ENCODE measurements at regions not wholly inside any gene's neighbourhood (a gene's known extent, or its start where the extent isn't known, plus 50 kb on each side); places are given as distances from the start of the nearest gene placed in this dataset.
"Not testable (repeated sequence)": the region's sequence is repeated elsewhere in the genome, so short reads cannot be mapped to it uniquely, and the experiment has no call there.

GRCh38 chr17:77045441-77046041 is 95.2 kb upstream of the SEC14L1 start:
- FAIRE-seq (no peak), DNase-seq (no peak)
- Histone ChIP-seq H3K4me3 (ENCODE audit: low read depth in 1 of 3, low read length in 3 of 3) (no peak overlapping the region), H3K27ac (ENCODE audit: low read depth in 1 of 3, low read length in 2 of 3) (no peak overlapping the region), H3K9me3 (ENCODE audit: control insufficient read depth in 2 of 2, insufficient read depth in 1 of 2, low read depth in 1 of 2, low read length in 1 of 2) (no peaks in the 10 kb centered on the region), H3K4me1 (ENCODE audit: control insufficient read depth in 3 of 3, insufficient read depth in 2 of 3, low read depth in 1 of 3, low read length in 2 of 3) (no peaks in the 10 kb centered on the region), H3K36me3 (ENCODE audit: control insufficient read depth in 3 of 3, insufficient read depth in 2 of 3, low read depth in 1 of 3, low read length in 3 of 3) (no peaks in the 10 kb centered on the region), H3K27me3 (ENCODE audit: control insufficient read depth in 3 of 3, insufficient read depth in 3 of 3, low read length in 3 of 3) (peaks cover 0 to 10% (median 0%) of the 10 kb centered on the region in 3 donors)
- WGBS, 3 donors = 79 to 87% (median 84%) methylated on average over 7 of the region's 7 CpGs

- DNase-seq = no peak
- Histone ChIP-seq H3K27me3 (ENCODE audit: control insufficient read depth in 3 of 3, insufficient read depth in 3 of 3, low read length in 3 of 3) (peaks cover 0 to 11% (median 0%) of the 10 kb centered on the region in 3 donors), H3K27ac (ENCODE audit: low read depth in 1 of 3, low read length in 2 of 3) (no peak overlapping the region), H3K36me3 (ENCODE audit: control insufficient read depth in 3 of 3, insufficient read depth in 2 of 3, low read depth in 1 of 3, low read length in 3 of 3) (no peaks in the 10 kb centered on the region), H3K4me3 (ENCODE audit: low read depth in 1 of 3, low read length in 3 of 3) (no peak overlapping the region), H3K4me1 (ENCODE audit: control insufficient read depth in 3 of 3, insufficient read depth in 2 of 3, low read depth in 1 of 3, low read length in 2 of 3) (no peaks in the 10 kb centered on the region), H3K9me3 (ENCODE audit: control insufficient read depth in 2 of 2, insufficient read depth in 1 of 2, low read depth in 1 of 2, low read length in 1 of 2) (no peaks in the 10 kb centered on the region)
- FAIRE-seq = no peak
- 56 to 66% (median 61%) methylated on average over 12 of the region's 12 CpGs for WGBS, 3 donors
Measured at GRCh38 chr17:77049440-77049839, 91.3 kb upstream of the SEC14L1 start.

GRCh38 chr17:77050901-77051300 is 89.9 kb upstream of the SEC14L1 start:
- not testable (repeated sequence) for H3K36me3 ChIP-seq (ENCODE audit: control insufficient read depth in 3 of 3, insufficient read depth in 2 of 3, low read depth in 1 of 3, low read length in 3 of 3); H3K4me1 ChIP-seq (ENCODE audit: control insufficient read depth in 3 of 3, insufficient read depth in 2 of 3, low read depth in 1 of 3, low read length in 2 of 3); FAIRE-seq; H3K9me3 ChIP-seq (ENCODE audit: control insufficient read depth in 2 of 2, insufficient read depth in 1 of 2, low read depth in 1 of 2, low read length in 1 of 2); DNase-seq; H3K4me3 ChIP-seq (ENCODE audit: low read depth in 1 of 3, low read length in 3 of 3); H3K27ac ChIP-seq (ENCODE audit: low read depth in 1 of 3, low read length in 2 of 3)
- peaks cover 0 to 11% (median 0%) of the 10 kb centered on the region in 3 donors for H3K27me3 ChIP-seq (ENCODE audit: control insufficient read depth in 3 of 3, insufficient read depth in 3 of 3, low read length in 3 of 3)
- WGBS, 3 donors = 83 to 89% (median 85%) methylated on average over 14 of the region's 14 CpGs

GRCh38 chr17:77054936-77055335 is 85.8 kb upstream of the SEC14L1 start:
- H3K4me1 ChIP-seq (ENCODE audit: control insufficient read depth in 3 of 3, insufficient read depth in 2 of 3, low read depth in 1 of 3, low read length in 2 of 3) = no peaks in the 10 kb centered on the region
- peaks cover 0 to 8% (median 0%) of the 10 kb centered on the region in 3 donors for H3K27me3 ChIP-seq (ENCODE audit: control insufficient read depth in 3 of 3, insufficient read depth in 3 of 3, low read length in 3 of 3)
- FAIRE-seq (no peak), DNase-seq (no peak)
- 54 to 65% (median 64%) methylated on average over 7 to 10 of the region's 10 CpGs for WGBS, 3 donors
- H3K27ac ChIP-seq (ENCODE audit: low read depth in 1 of 3, low read length in 2 of 3) = no peak overlapping the region
- no peaks in the 10 kb centered on the region for H3K36me3 ChIP-seq (ENCODE audit: control insufficient read depth in 3 of 3, insufficient read depth in 2 of 3, low read depth in 1 of 3, low read length in 3 of 3)
- H3K4me3 ChIP-seq (ENCODE audit: low read depth in 1 of 3, low read length in 3 of 3) = no peak overlapping the region
- H3K9me3 ChIP-seq (ENCODE audit: control insufficient read depth in 2 of 2, insufficient read depth in 1 of 2, low read depth in 1 of 2, low read length in 1 of 2) = no peaks in the 10 kb centered on the region

GRCh38 chr17:77055453-77055852 is 85.3 kb upstream of the SEC14L1 start:
- WGBS, 3 donors = 76 to 91% (median 82%) methylated on average over 7 of the region's 7 CpGs
- Histone ChIP-seq H3K36me3 (ENCODE audit: control insufficient read depth in 3 of 3, insufficient read depth in 2 of 3, low read depth in 1 of 3, low read length in 3 of 3) (no peaks in the 10 kb centered on the region), H3K4me1 (ENCODE audit: control insufficient read depth in 3 of 3, insufficient read depth in 2 of 3, low read depth in 1 of 3, low read length in 2 of 3) (no peaks in the 10 kb centered on the region), H3K27ac (ENCODE audit: low read depth in 1 of 3, low read length in 2 of 3) (no peak overlapping the region), H3K9me3 (ENCODE audit: control insufficient read depth in 2 of 2, insufficient read depth in 1 of 2, low read depth in 1 of 2, low read length in 1 of 2) (no peaks in the 10 kb centered on the region), H3K27me3 (ENCODE audit: control insufficient read depth in 3 of 3, insufficient read depth in 3 of 3, low read length in 3 of 3) (peaks cover 0 to 7% (median 0%) of the 10 kb centered on the region in 3 donors), H3K4me3 (ENCODE audit: low read depth in 1 of 3, low read length in 3 of 3) (no peak overlapping the region)
- FAIRE-seq = no peak
- no peak for DNase-seq

- no peak for DNase-seq
Measured at GRCh38 chr17:77058016-77058415, 82.8 kb upstream of the SEC14L1 start.

GRCh38 chr17:77061669-77062068 is 79.1 kb upstream of the SEC14L1 start:
- no peak overlapping the region for H3K4me3 ChIP-seq (ENCODE audit: low read depth in 1 of 3, low read length in 3 of 3)
- DNase-seq (no peak), FAIRE-seq (no peak)
- no peaks in the 10 kb centered on the region for H3K9me3 ChIP-seq (ENCODE audit: control insufficient read depth in 2 of 2, insufficient read depth in 1 of 2, low read depth in 1 of 2, low read length in 1 of 2)
- peaks cover 0 to 1% (median 0%) of the 10 kb centered on the region in 3 donors for H3K4me1 ChIP-seq (ENCODE audit: control insufficient read depth in 3 of 3, insufficient read depth in 2 of 3, low read depth in 1 of 3, low read length in 2 of 3)
- WGBS, 3 donors = 73 to 80% (median 77%) methylated on average over 10 of the region's 10 CpGs
- peaks cover 0 to 9% (median 0%) of the 10 kb centered on the region in 3 donors for H3K27me3 ChIP-seq (ENCODE audit: control insufficient read depth in 3 of 3, insufficient read depth in 3 of 3, low read length in 3 of 3)
- H3K27ac ChIP-seq (ENCODE audit: low read depth in 1 of 3, low read length in 2 of 3) = no peak overlapping the region
- H3K36me3 ChIP-seq (ENCODE audit: control insufficient read depth in 3 of 3, insufficient read depth in 2 of 3, low read depth in 1 of 3, low read length in 3 of 3) = no peaks in the 10 kb centered on the region

More at GRCh38 chr17:77058016-77058415, 82.8 kb upstream of the SEC14L1 start:
- H3K4me1 ChIP-seq (ENCODE audit: control insufficient read depth in 3 of 3, insufficient read depth in 2 of 3, low read depth in 1 of 3, low read length in 2 of 3) = no peaks in the 10 kb centered on the region
- no peak overlapping the region for H3K4me3 ChIP-seq (ENCODE audit: low read depth in 1 of 3, low read length in 3 of 3)
- peaks cover 0 to 6% (median 0%) of the 10 kb centered on the region in 3 donors for H3K27me3 ChIP-seq (ENCODE audit: control insufficient read depth in 3 of 3, insufficient read depth in 3 of 3, low read length in 3 of 3)
- no peaks in the 10 kb centered on the region for H3K36me3 ChIP-seq (ENCODE audit: control insufficient read depth in 3 of 3, insufficient read depth in 2 of 3, low read depth in 1 of 3, low read length in 3 of 3)
- no peak for FAIRE-seq
- 58 to 61% (median 58%) methylated on average over 5 of the region's 5 CpGs for WGBS, 3 donors
- no peaks in the 10 kb centered on the region for H3K9me3 ChIP-seq (ENCODE audit: control insufficient read depth in 2 of 2, insufficient read depth in 1 of 2, low read depth in 1 of 2, low read length in 1 of 2)
- H3K27ac ChIP-seq (ENCODE audit: low read depth in 1 of 3, low read length in 2 of 3) = no peak overlapping the region

GRCh38 chr17:77064598-77064997 is 76.2 kb upstream of the SEC14L1 start:
- peak; percentile 51 to 82 for DNase-seq
- 34 to 66% (median 58%) methylated on average over 5 of the region's 5 CpGs for WGBS, 3 donors

GRCh38 chr17:77066165-77066564 is 74.6 kb upstream of the SEC14L1 start:
- 67 to 88% (median 84%) methylated on average over 2 of the region's 2 CpGs for WGBS, 3 donors
- DNase-seq = no peak
- no peak for FAIRE-seq

More at GRCh38 chr17:77064598-77064997, 76.2 kb upstream of the SEC14L1 start:
- Histone ChIP-seq H3K4me3 (ENCODE audit: low read depth in 1 of 3, low read length in 3 of 3) (no peak overlapping the region), H3K9me3 (ENCODE audit: control insufficient read depth in 2 of 2, insufficient read depth in 1 of 2, low read depth in 1 of 2, low read length in 1 of 2) (no peaks in the 10 kb centered on the region), H3K4me1 (ENCODE audit: control insufficient read depth in 3 of 3, insufficient read depth in 2 of 3, low read depth in 1 of 3, low read length in 2 of 3) (peaks cover 0 to 1% (median 0%) of the 10 kb centered on the region in 3 donors), H3K36me3 (ENCODE audit: control insufficient read depth in 3 of 3, insufficient read depth in 2 of 3, low read depth in 1 of 3, low read length in 3 of 3) (no peaks in the 10 kb centered on the region), H3K27ac (ENCODE audit: low read depth in 1 of 3, low read length in 2 of 3) (peak overlapping the region in 1 of 3 donors; percentile 33), H3K27me3 (ENCODE audit: control insufficient read depth in 3 of 3, insufficient read depth in 3 of 3, low read length in 3 of 3) (peaks cover 0 to 19% (median 0%) of the 10 kb centered on the region in 3 donors)
- no peak for FAIRE-seq

More at GRCh38 chr17:77066165-77066564, 74.6 kb upstream of the SEC14L1 start:
- no peak overlapping the region for H3K27ac ChIP-seq (ENCODE audit: low read depth in 1 of 3, low read length in 2 of 3)
- no peaks in the 10 kb centered on the region for H3K9me3 ChIP-seq (ENCODE audit: control insufficient read depth in 2 of 2, insufficient read depth in 1 of 2, low read depth in 1 of 2, low read length in 1 of 2)
- peaks cover 0 to 13% (median 0%) of the 10 kb centered on the region in 3 donors for H3K27me3 ChIP-seq (ENCODE audit: control insufficient read depth in 3 of 3, insufficient read depth in 3 of 3, low read length in 3 of 3)
- H3K4me3 ChIP-seq (ENCODE audit: low read depth in 1 of 3, low read length in 3 of 3) = no peak overlapping the region
- H3K4me1 ChIP-seq (ENCODE audit: control insufficient read depth in 3 of 3, insufficient read depth in 2 of 3, low read depth in 1 of 3, low read length in 2 of 3) = peaks cover 0 to 1% (median 0%) of the 10 kb centered on the region in 3 donors
- H3K36me3 ChIP-seq (ENCODE audit: control insufficient read depth in 3 of 3, insufficient read depth in 2 of 3, low read depth in 1 of 3, low read length in 3 of 3) = no peaks in the 10 kb centered on the region

Data from small intestine (tissue), 7 donors.